ENCODE measurements at regions not wholly inside any gene's neighbourhood (a gene's known extent, or its start where the extent isn't known, plus 50 kb on each side); places are given as distances from the start of the nearest gene placed in this dataset.
A peak's percentile ranks its signal among the peaks of the same experiment; 100 is the strongest.

GRCh38 chr6:139871165-139871710 is 496.8 kb upstream of the CITED2 start:
- no peak for DNase-seq (ENCODE audit: low read depth in 2 of 2)

- no peak for DNase-seq (ENCODE audit: low read depth in 2 of 2)
These were observed 494.1 kb upstream of the CITED2 start for GRCh38 chr6:139868576-139868975.

GRCh38 chr6:139863964-139864363 is 489.5 kb upstream of the CITED2 start:
- DNase-seq (ENCODE audit: low read depth in 2 of 2), result no peak

GRCh38 chr6:139863346-139863745 is 488.9 kb upstream of the CITED2 start:
- DNase-seq (ENCODE audit: low read depth in 2 of 2), result peak in 1 of 2 donors; percentile 3

- DNase-seq (ENCODE audit: low read depth in 2 of 2), result no peak
These were observed 487.9 kb upstream of the CITED2 start for GRCh38 chr6:139862311-139862710.

GRCh38 chr6:139860203-139860602 is 485.8 kb upstream of the CITED2 start:
- DNase-seq (ENCODE audit: low read depth in 2 of 2), result no peak

GRCh38 chr6:139858429-139858828 is 484.0 kb upstream of the CITED2 start:
- no peak for DNase-seq (ENCODE audit: low read depth in 2 of 2)

- no peak for DNase-seq (ENCODE audit: low read depth in 2 of 2)
These were observed 482.7 kb upstream of the CITED2 start for GRCh38 chr6:139857143-139857542.

GRCh38 chr6:139856562-139856961 is 482.1 kb upstream of the CITED2 start:
- no peak for DNase-seq (ENCODE audit: low read depth in 2 of 2)

GRCh38 chr6:139855671-139856311 is 481.3 kb upstream of the CITED2 start:
- DNase-seq (ENCODE audit: low read depth in 2 of 2), result no peak

- no peak for DNase-seq (ENCODE audit: low read depth in 2 of 2)
These were observed 479.0 kb upstream of the CITED2 start for GRCh38 chr6:139853302-139853992.

- peak in 1 of 2 donors; percentile 46 for DNase-seq (ENCODE audit: low read depth in 2 of 2)
These were observed 478.2 kb upstream of the CITED2 start for GRCh38 chr6:139852488-139853140.

GRCh38 chr6:139852067-139852466 is 477.6 kb upstream of the CITED2 start:
- DNase-seq (ENCODE audit: low read depth in 2 of 2), result no peak

- no peak for DNase-seq (ENCODE audit: low read depth in 2 of 2)
These were observed 476.8 kb upstream of the CITED2 start for GRCh38 chr6:139851206-139851605.

- no peak for DNase-seq (ENCODE audit: low read depth in 2 of 2)
These were observed 476.1 kb upstream of the CITED2 start for GRCh38 chr6:139850512-139850911.

GRCh38 chr6:139847457-139847813 is 473.0 kb upstream of the CITED2 start:
- no peak for DNase-seq (ENCODE audit: low read depth in 2 of 2)

GRCh38 chr6:139846538-139847456 is 472.3 kb upstream of the CITED2 start:
- peak in 1 of 2 donors; percentile 9 for DNase-seq (ENCODE audit: low read depth in 2 of 2)

GRCh38 chr6:139844907-139845306 is 470.5 kb upstream of the CITED2 start:
- DNase-seq (ENCODE audit: low read depth in 2 of 2), result no peak

- DNase-seq (ENCODE audit: low read depth in 2 of 2), result no peak
These were observed 467.4 kb upstream of the CITED2 start for GRCh38 chr6:139841794-139842215.

- DNase-seq (ENCODE audit: low read depth in 2 of 2), result peak in 1 of 2 donors; percentile 21
These were observed 465.2 kb upstream of the CITED2 start for GRCh38 chr6:139839506-139840156.

- DNase-seq (ENCODE audit: low read depth in 2 of 2), result no peak
These were observed 459.8 kb upstream of the CITED2 start for GRCh38 chr6:139834232-139834631.

Data from lung microvascular endothelial cell (primary cell).